HG03159 (cell line): ENCODE measurements at regions not wholly inside any gene's neighbourhood (a gene's known extent, or its start where the extent isn't known, plus 50 kb on each side); places are given as distances from the start of the nearest gene placed in this dataset.

ENCODE experiments used
- ATAC-seq: cut with Tn5 transposase; IDR thresholded peaks from one replicate; pipeline ENCODE4 v1.9.1; 2021; ENCODE audit warnings: mild to moderate bottlenecking, moderate library complexity; ENCODE audit not compliant: unreplicated experiment

GRCh38 chr6:40946738-40947301 is 92.2 kb downstream of the UNC5CL start:
- ATAC-seq = no peak

- no peak for ATAC-seq
Measured at GRCh38 chr6:40937491-40937890, 101.5 kb downstream of the UNC5CL start.

- ATAC-seq = no peak
Measured at GRCh38 chr6:40936818-40937251, 102.2 kb downstream of the UNC5CL start.

- ATAC-seq = no peak
Measured at GRCh38 chr6:40933864-40934263, 105.2 kb downstream of the UNC5CL start.

GRCh38 chr6:40932953-40933352 is 106.1 kb downstream of the UNC5CL start:
- ATAC-seq = no peak

- ATAC-seq = no peak
Measured at GRCh38 chr6:40932366-40932765, 106.7 kb downstream of the UNC5CL start.

GRCh38 chr6:40931931-40932330 is 107.1 kb downstream of the UNC5CL start:
- ATAC-seq = no peak

- ATAC-seq = no peak
Measured at GRCh38 chr6:40930555-40930954, 108.5 kb downstream of the UNC5CL start.

GRCh38 chr6:40930045-40930444 is 109.0 kb downstream of the UNC5CL start:
- ATAC-seq = no peak

GRCh38 chr6:40929176-40929575 is 109.8 kb downstream of the UNC5CL start:
- ATAC-seq = no peak

GRCh38 chr6:40928763-40929162 is 110.3 kb downstream of the UNC5CL start:
- ATAC-seq = no peak

GRCh38 chr6:40928307-40928706 is 110.7 kb downstream of the UNC5CL start:
- ATAC-seq = no peak

- ATAC-seq = no peak
Measured at GRCh38 chr6:40925341-40925740, 113.7 kb downstream of the UNC5CL start.

GRCh38 chr6:40924839-40925238 is 114.2 kb downstream of the UNC5CL start:
- ATAC-seq = no peak

- ATAC-seq = no peak
Measured at GRCh38 chr6:40923880-40924279, 115.1 kb downstream of the UNC5CL start.

GRCh38 chr6:40923326-40923725 is 115.7 kb downstream of the UNC5CL start:
- ATAC-seq = no peak

- no peak for ATAC-seq
Measured at GRCh38 chr6:40922281-40922680, 116.7 kb downstream of the UNC5CL start.

GRCh38 chr6:40918040-40918651 is 120.9 kb downstream of the UNC5CL start:
- no peak for ATAC-seq

GRCh38 chr6:40917603-40918002 is 121.4 kb downstream of the UNC5CL start:
- no peak for ATAC-seq

GRCh38 chr6:40916845-40917244 is 122.2 kb downstream of the UNC5CL start:
- no peak for ATAC-seq

- no peak for ATAC-seq
Measured at GRCh38 chr6:40915165-40915564, 123.9 kb downstream of the UNC5CL start.

- no peak for ATAC-seq
Measured at GRCh38 chr6:40914005-40914404, 125.0 kb downstream of the UNC5CL start.
